ENCODE measurements at regions not wholly inside any gene's neighbourhood (a gene's known extent, or its start where the extent isn't known, plus 50 kb on each side); places are given as distances from the start of the nearest gene placed in this dataset.

DNA sequence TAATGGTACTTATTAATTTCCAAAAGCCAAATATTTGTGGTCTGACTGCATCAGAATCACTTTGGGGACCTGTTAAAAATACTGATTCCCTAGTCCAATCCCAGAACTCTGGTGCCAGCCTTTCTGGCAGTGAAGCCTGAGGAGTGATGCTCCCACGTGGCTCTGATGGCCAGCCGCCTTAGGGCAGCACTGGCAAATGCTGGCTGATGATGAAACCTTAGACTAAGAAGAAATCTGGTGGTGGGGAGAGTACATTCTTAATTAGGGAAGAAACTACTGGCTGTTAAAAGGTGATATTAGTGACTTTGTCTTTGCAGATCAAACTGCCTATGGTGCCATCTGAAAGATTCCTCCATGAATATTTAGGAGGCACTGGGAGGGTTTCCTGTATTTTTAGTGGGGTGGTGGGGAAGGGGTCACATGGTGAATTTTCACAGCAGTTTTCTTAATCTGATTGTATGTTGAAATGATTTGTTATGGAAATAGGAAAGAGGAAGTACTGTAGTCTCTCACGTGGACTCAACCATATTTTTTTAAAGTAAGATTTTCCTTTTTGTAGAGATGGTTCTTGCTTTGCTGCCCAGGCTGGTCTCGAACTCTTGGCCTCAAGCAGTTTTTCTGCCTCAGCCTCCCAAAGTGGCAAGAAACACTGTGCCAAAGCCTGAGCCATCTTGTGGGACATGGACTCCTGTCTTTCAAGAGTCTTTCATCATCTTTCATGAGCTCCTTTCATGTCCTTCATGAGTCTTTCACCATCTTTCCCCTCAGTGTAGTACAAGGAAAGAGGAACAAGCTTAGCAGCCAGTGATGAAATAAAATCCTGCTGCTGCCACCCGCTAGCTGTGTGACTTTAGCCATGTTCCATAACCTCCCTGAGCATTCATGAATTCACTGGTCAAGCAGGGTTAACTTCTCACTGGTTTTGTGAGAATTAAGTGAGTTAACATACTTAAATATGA, 90.8 kb downstream of the ZNF330 start:
- no peak overlapping the region for H3K4me3 ChIP-seq
- in situ Hi-C loops (cut with MboI; ENCODE audit: low pct_ligation_motif_present in 1 of 4, low pct_unique_long_range_greater_than_20kb in 1 of 4, low sequenced_read_pairs in 3 of 4): no loop called here
- 73 to 89% methylated on average over 1 to 4 of the region's 5 CpGs for WGBS, 2 donors (ENCODE audit: low coverage in 1 of 2)
- no peaks in the 10 kb centered on the region for H3K9me3 ChIP-seq
- intact Hi-C loops (cut with DNase I; ENCODE audit: low total_unique reads): no loop called here
- TF ChIP-seq POLR2AphosphoS5 (IDR thresholded peaks at IDR 0.05) (no peak), EP300 (IDR thresholded peaks at IDR 0.05; ENCODE audit: low read depth) (no peak)
- TF ChIP-seq, protein P1, sequence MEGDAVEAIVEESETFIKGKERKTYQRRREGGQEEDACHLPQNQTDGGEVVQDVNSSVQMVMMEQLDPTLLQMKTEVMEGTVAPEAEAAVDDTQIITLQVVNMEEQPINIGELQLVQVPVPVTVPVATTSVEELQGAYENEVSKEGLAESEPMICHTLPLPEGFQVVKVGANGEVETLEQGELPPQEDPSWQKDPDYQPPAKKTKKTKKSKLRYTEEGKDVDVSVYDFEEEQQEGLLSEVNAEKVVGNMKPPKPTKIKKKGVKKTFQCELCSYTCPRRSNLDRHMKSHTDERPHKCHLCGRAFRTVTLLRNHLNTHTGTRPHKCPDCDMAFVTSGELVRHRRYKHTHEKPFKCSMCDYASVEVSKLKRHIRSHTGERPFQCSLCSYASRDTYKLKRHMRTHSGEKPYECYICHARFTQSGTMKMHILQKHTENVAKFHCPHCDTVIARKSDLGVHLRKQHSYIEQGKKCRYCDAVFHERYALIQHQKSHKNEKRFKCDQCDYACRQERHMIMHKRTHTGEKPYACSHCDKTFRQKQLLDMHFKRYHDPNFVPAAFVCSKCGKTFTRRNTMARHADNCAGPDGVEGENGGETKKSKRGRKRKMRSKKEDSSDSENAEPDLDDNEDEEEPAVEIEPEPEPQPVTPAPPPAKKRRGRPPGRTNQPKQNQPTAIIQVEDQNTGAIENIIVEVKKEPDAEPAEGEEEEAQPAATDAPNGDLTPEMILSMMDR (IDR thresholded peaks at IDR 0.05): no peak
- DNase-seq: no peak
- no peaks in the 10 kb centered on the region for H3K27me3 ChIP-seq
- H3K27ac ChIP-seq: no peak overlapping the region
- no peaks in the 10 kb centered on the region for H3K36me3 ChIP-seq
- H3K4me1 ChIP-seq: no peaks in the 10 kb centered on the region

DNA sequence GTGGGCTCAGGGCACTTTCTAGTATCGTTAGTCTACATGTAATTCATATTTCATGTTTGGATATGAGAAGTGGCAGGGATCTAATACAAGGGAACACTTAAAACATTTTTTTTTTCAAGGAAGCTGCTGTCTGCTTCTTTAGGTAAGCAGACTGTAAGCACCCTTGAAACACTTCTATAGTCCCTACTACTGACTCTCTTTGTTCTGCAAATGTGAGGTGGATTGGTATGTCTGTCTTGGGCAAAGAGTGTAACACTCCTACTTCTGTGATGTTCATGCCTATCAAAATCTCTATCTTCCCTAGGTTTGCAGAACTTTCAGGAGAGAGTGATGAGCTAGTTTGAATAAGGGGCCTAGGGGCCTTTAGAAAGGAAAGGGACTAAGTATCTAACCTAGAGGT, 93.9 kb downstream of the ZNF330 start:
- no peaks in the 10 kb centered on the region for H3K36me3 ChIP-seq
- no peaks in the 10 kb centered on the region for H3K9me3 ChIP-seq
- intact Hi-C loops (cut with DNase I; ENCODE audit: low total_unique reads) (no loop called here), in situ Hi-C loops (cut with MboI; ENCODE audit: low pct_ligation_motif_present in 1 of 4, low pct_unique_long_range_greater_than_20kb in 1 of 4, low sequenced_read_pairs in 3 of 4) (no loop called here)
- no peak for DNase-seq
- no peaks in the 10 kb centered on the region for H3K27me3 ChIP-seq
- whole genome bisulfite sequencing, 2 donors (ENCODE audit: low coverage in 1 of 2): 83% methylated on average over 1 of the region's 1 CpG; no CpG with 5 or more reads in 1 of the 2 donors
- H3K27ac ChIP-seq: no peak overlapping the region
- TF ChIP-seq POLR2A (IDR thresholded peaks at IDR 0.05): no peak
- TF ChIP-seq, protein P1 (IDR thresholded peaks at IDR 0.05): no peak
- H3K4me3 ChIP-seq: no peak overlapping the region
- H3K4me1 ChIP-seq: no peaks in the 10 kb centered on the region

DNA sequence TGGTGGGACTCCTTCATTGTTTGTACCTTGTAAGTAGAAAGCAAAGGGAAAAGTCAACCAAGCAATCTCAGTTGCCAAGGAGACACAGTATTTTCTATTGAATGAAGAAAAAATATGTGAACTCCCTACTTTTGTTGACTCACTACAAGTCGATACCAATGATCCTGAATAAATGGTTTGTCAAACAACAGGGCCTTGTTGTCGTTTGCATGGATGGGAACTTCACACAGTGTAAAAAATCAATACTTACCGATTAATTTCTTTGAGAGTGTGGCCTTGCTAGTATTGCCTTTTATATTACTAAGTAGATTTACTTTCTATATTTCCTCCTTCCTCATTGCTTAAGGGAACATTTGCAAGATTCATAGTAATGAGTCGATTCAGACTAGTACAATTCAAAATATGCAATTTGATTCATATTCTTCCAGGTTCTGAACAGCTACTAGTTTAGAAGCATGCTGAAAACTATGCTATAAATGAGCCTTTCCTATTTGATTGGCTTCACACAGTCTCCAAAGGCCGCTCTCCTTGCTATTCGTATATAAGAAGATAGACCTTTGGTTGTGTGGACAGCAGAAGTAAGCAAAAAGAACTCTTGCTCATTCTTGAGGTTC, 108.0 kb downstream of the ZNF330 start:
- TF ChIP-seq POLR2AphosphoS5 (IDR thresholded peaks at IDR 0.05): no peak
- TF ChIP-seq EP300 (IDR thresholded peaks at IDR 0.05; ENCODE audit: low read depth): no peak
- TF ChIP-seq POLR2A (IDR thresholded peaks at IDR 0.05): no peak
- TF ChIP-seq, protein P1 (IDR thresholded peaks at IDR 0.05): no peak
- peak overlapping the region in 2 of 4 donors; percentile 0 to 42 for H3K27ac ChIP-seq
- 56 to 63% methylated on average over 6 of the region's 6 CpGs for WGBS, 2 donors (ENCODE audit: low coverage in 1 of 2)
- H3K4me3 ChIP-seq: no peak overlapping the region
- peaks cover 6% of the 10 kb centered on the region for H3K27me3 ChIP-seq
- no peak for DNase-seq
- H3K36me3 ChIP-seq: no peaks in the 10 kb centered on the region
- peaks cover 0 to 15% (median 10%) of the 10 kb centered on the region in 4 donors for H3K4me1 ChIP-seq
- intact Hi-C loops (cut with DNase I; ENCODE audit: low total_unique reads): no loop called here
- in situ Hi-C loops (cut with MboI; ENCODE audit: low pct_ligation_motif_present in 1 of 4, low pct_unique_long_range_greater_than_20kb in 1 of 4, low sequenced_read_pairs in 3 of 4): no loop called here
- no peaks in the 10 kb centered on the region for H3K9me3 ChIP-seq

DNA sequence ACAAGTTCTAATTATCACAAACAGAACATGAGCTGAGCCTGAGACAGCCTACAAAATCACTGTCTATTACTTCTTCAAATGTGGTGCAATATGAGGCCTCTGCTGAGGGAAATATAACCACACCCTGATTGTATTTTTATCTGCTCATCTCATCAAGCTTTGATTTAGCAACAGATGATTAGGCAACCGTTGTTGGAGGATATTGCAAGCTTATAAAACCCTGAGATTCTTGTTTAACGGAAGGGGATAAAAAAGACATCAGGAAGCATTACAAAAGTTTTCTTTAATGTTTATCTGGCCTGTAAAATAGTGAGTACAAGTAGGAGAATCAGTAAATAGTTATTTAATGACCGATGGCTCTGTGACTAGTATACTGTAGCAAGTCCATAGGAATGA, 108.5 kb downstream of the ZNF330 start:
- in situ Hi-C loops (cut with MboI; ENCODE audit: low pct_ligation_motif_present in 1 of 4, low pct_unique_long_range_greater_than_20kb in 1 of 4, low sequenced_read_pairs in 3 of 4): no loop called here
- Histone ChIP-seq H3K9me3 (no peaks in the 10 kb centered on the region), H3K4me3 (no peak overlapping the region), H3K27me3 (peaks cover 6% of the 10 kb centered on the region), H3K4me1 (peaks cover 0 to 17% (median 12%) of the 10 kb centered on the region in 4 donors), H3K36me3 (no peaks in the 10 kb centered on the region), H3K27ac (peak overlapping the region in 2 of 4 donors; percentile 0 to 42)
- intact Hi-C loops (cut with DNase I; ENCODE audit: low total_unique reads): no loop called here
- 29 to 37% methylated on average over 3 of the region's 3 CpGs for WGBS, 2 donors (ENCODE audit: low coverage in 1 of 2)
- no peak for DNase-seq
- TF ChIP-seq POLR2AphosphoS5 (IDR thresholded peaks at IDR 0.05) (peak in 1 of 3 donors; percentile 23), EP300 (IDR thresholded peaks at IDR 0.05; ENCODE audit: low read depth) (no peak)
